ENCODE measurements at regions not wholly inside any gene's neighbourhood (a gene's known extent, or its start where the extent isn't known, plus 50 kb on each side); places are given as distances from the start of the nearest gene placed in this dataset.

DNA sequence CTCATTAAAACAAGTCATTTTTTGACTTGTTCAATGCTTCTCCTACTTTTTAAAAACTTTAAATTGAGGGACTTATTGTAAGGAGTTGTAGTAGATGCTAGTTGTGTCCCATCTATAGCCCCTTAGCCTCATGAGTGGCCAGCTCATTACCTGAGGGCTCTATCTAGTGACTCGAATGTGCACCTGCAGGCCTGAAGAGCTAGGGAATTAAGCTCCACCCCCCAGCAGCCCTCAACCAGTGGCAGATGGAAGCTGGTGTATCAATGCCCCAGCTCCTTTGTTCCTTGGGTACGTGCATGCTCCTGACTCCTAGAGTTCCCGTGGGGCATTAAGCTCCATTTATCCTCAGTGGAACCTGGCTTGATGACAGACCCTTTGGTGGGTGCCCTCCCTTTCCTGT is 146.7 kb upstream of the FAM9B start:
- TF ChIP-seq, protein P1, sequence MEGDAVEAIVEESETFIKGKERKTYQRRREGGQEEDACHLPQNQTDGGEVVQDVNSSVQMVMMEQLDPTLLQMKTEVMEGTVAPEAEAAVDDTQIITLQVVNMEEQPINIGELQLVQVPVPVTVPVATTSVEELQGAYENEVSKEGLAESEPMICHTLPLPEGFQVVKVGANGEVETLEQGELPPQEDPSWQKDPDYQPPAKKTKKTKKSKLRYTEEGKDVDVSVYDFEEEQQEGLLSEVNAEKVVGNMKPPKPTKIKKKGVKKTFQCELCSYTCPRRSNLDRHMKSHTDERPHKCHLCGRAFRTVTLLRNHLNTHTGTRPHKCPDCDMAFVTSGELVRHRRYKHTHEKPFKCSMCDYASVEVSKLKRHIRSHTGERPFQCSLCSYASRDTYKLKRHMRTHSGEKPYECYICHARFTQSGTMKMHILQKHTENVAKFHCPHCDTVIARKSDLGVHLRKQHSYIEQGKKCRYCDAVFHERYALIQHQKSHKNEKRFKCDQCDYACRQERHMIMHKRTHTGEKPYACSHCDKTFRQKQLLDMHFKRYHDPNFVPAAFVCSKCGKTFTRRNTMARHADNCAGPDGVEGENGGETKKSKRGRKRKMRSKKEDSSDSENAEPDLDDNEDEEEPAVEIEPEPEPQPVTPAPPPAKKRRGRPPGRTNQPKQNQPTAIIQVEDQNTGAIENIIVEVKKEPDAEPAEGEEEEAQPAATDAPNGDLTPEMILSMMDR (conservative IDR thresholded peaks at IDR 0.05): no peak

DNA sequence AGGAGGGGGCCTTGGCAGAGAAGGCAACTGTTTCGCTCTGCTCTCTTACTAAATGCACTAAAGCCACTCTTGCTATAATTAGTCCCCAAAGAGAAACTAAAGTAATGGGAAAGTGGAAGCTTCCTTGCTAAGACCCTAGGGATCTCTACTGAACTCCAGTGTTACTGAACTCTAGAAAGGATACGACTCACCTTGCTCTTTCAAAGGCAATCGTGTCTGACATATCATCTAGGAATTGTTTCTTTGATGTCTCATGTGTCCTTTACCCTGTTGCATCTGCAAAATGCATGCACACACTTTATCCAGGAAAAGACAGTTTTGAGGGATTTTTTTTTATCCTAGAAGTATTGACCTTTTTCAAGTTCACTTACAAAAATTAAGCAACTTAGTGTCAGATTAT is 148.1 kb upstream of the FAM9B start:
- Mint-ChIP-seq H3K9me3 (peaks cover 9% of the 10 kb centered on the region), H3K27me3 (no peaks in the 10 kb centered on the region), H3K4me3 (no peak overlapping the region), H3K27ac (no peak overlapping the region), H3K4me1 (ENCODE audit: unreplicated experiment) (no peaks in the 10 kb centered on the region), H3K36me3 (no peaks in the 10 kb centered on the region)
- TF ChIP-seq, protein P1 (conservative IDR thresholded peaks at IDR 0.05): no peak
- DNase-seq (ENCODE audit: extremely low spot score, unreplicated experiment): no peak

More for the DNA sequence above, 146.7 kb upstream of the FAM9B start:
- Mint-ChIP-seq H3K4me3 (no peak overlapping the region), H3K4me1 (ENCODE audit: unreplicated experiment) (no peaks in the 10 kb centered on the region), H3K27me3 (no peaks in the 10 kb centered on the region), H3K9me3 (peaks cover 9% of the 10 kb centered on the region), H3K36me3 (no peaks in the 10 kb centered on the region), H3K27ac (no peak overlapping the region)
- no peak for DNase-seq (ENCODE audit: extremely low spot score, unreplicated experiment)

DNA sequence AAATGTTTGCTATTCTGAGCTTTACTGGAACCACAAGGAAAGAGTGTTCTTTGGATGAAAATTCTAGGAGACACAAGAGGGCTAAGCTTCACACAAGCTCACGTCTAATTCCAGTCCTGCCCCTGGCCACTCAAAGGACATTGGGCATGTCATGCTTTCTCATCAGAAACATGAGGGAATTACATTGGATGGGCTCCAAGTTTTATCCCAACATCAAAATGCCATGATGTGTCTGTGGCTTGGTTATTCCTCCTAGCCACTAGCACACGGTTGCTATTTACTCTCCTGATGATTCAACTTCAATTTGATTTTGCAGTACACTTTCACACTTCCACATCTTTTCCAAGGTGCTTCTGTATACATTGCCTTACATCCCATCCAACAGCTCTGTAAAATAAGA is 149.6 kb upstream of the FAM9B start:
- TF ChIP-seq, protein P1 (conservative IDR thresholded peaks at IDR 0.05): no peak
- Mint-ChIP-seq H3K27me3 (no peaks in the 10 kb centered on the region), H3K27ac (no peak overlapping the region), H3K36me3 (no peaks in the 10 kb centered on the region), H3K9me3 (peaks cover 6% of the 10 kb centered on the region), H3K4me1 (ENCODE audit: unreplicated experiment) (peaks cover 4% of the 10 kb centered on the region), H3K4me3 (no peak overlapping the region)
- no peak for DNase-seq (ENCODE audit: extremely low spot score, unreplicated experiment)

DNA sequence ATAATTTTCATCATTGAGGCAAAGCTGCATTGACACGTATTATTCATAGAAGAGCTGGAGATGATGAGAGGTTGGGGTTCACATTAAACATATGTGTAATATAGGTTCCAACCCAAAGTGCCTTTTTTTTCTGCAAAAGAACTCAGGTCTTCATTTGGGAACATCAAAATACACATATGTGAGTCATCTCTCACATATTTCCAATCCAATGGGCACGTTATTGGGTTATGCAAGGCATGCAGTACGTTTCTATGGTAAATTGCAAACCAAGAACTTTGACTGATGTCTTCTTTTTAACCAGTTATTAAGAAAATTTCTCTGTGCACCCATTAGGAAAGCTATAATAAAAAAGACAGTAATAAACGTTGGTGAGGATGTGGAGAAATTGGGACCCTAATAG is 150.3 kb upstream of the FAM9B start:
- H3K4me1 Mint-ChIP-seq (ENCODE audit: unreplicated experiment): peaks cover 4% of the 10 kb centered on the region
- H3K27me3 Mint-ChIP-seq: no peaks in the 10 kb centered on the region
- no peak overlapping the region for H3K4me3 Mint-ChIP-seq
- H3K27ac Mint-ChIP-seq: no peak overlapping the region
- no peaks in the 10 kb centered on the region for H3K36me3 Mint-ChIP-seq
- H3K9me3 Mint-ChIP-seq: peaks cover 2% of the 10 kb centered on the region
- no peak for DNase-seq (ENCODE audit: extremely low spot score, unreplicated experiment)
- TF ChIP-seq, protein P1 (conservative IDR thresholded peaks at IDR 0.05): no peak

DNA sequence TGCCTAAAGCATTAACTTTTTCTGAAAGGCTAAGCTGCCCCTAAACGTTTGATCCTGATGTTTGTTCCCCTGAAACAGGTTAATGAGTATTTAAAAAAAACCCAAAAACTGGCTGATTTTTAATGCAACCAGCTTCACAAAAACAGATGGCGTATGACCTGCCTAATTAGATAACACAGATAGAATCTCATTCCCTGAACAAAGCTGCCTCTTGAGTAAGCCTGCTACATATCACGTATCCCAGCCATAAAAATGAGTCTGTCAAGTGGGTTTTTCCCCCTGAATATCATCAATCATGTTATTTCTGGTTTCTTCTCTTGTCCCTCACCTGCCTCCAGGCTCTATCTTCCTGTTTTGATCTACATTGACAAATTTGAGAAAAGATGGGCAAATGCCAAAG is 154.2 kb upstream of the FAM9B start:
- no peaks in the 10 kb centered on the region for H3K36me3 Mint-ChIP-seq
- peaks cover 4% of the 10 kb centered on the region for H3K4me1 Mint-ChIP-seq (ENCODE audit: unreplicated experiment)
- H3K9me3 Mint-ChIP-seq: no peaks in the 10 kb centered on the region
- H3K27ac Mint-ChIP-seq: no peak overlapping the region
- H3K27me3 Mint-ChIP-seq: no peaks in the 10 kb centered on the region
- H3K4me3 Mint-ChIP-seq: no peak overlapping the region
- TF ChIP-seq, protein P1 (conservative IDR thresholded peaks at IDR 0.05): no peak
- no peak for DNase-seq (ENCODE audit: extremely low spot score, unreplicated experiment)

DNA sequence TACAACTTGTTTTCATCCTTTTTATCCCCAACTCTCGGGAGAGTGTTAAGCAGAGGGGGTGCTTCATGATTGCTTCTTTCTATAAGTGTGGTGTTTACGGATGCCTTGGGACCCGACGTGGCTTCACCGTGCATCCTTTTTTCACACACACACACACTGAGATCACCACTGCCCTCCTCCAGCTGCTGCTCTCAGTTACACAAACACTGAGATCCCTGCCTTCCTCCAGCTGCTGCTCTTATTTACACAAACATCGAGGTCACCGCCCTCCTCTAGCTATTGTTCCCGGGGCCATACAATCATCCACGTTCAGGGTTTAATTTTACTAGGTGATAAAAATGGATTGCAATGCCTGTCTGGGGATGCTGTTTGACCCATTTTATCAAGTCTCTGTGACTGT is 155.4 kb upstream of the FAM9B start:
- Mint-ChIP-seq H3K4me3 (no peak overlapping the region), H3K9me3 (no peaks in the 10 kb centered on the region), H3K27ac (no peak overlapping the region), H3K27me3 (no peaks in the 10 kb centered on the region), H3K4me1 (ENCODE audit: unreplicated experiment) (peaks cover 4% of the 10 kb centered on the region), H3K36me3 (no peaks in the 10 kb centered on the region)
- DNase-seq (ENCODE audit: extremely low spot score, unreplicated experiment): no peak
- TF ChIP-seq, protein P1 (conservative IDR thresholded peaks at IDR 0.05): no peak
